Heart right ventricle (tissue), 16 donors: ENCODE measurements at regions not wholly inside any gene's neighbourhood (a gene's known extent, or its start where the extent isn't known, plus 50 kb on each side); places are given as distances from the start of the nearest gene placed in this dataset.

Experiments used
- ATAC-seq, 8 donors: fragments of 200-7000 bp; cut with Tn5 transposase; one replicate each; pipeline ENCODE4 v1.9.1; 2020; ENCODE audit warnings: mild to moderate bottlenecking in 8 of 8, moderate library complexity in 8 of 8, moderate number of reproducible peaks in 1 of 8
- DNase-seq, 2 donors: peaks; one replicate each; pipeline ENCODE4 v3.0.0-alpha.2; 2020
- H3K27ac ChIP-seq, 10 donors: fragments of 200-600 bp; sonication (generic) in 2 of 10; one replicate each; pipeline versions ENCODE4 v1.5.0 to v1.8.0; 2020 to 2022; ENCODE audit warnings: mild to moderate bottlenecking in 3 of 10
- H3K27me3 ChIP-seq, 7 donors: fragments of 200-600 bp; one replicate each; pipeline ENCODE4 v1.8.0; 2021 to 2022; ENCODE audit warnings: mild to moderate bottlenecking in 2 of 7
- H3K36me3 ChIP-seq, 9 donors: fragments of 200-600 bp; sonication (generic) in 1 of 9; one replicate each; pipeline versions ENCODE4 v1.5.0 to v1.8.0; 2020 to 2022; ENCODE audit warnings: mild to moderate bottlenecking in 2 of 9
- H3K4me1 ChIP-seq, 9 donors: fragments of 200-600 bp; sonication (generic) in 1 of 9; one replicate each; pipeline versions ENCODE4 v1.5.0 to v1.8.0; 2020 to 2022; ENCODE audit warnings: mild to moderate bottlenecking in 4 of 9
- H3K4me3 ChIP-seq, 10 donors: fragments of 200-600 bp; sonication (generic) in 2 of 10; one replicate each; pipeline versions ENCODE4 v1.5.0 to v1.8.0; 2020 to 2022; ENCODE audit warnings: mild to moderate bottlenecking in 7 of 10, moderate library complexity in 2 of 10
- H3K9me3 ChIP-seq, 11 donors: fragments of 200-600 bp in 10 of 11; sonication (generic) in 2 of 11; one replicate each; pipeline versions ENCODE4 v1.5.0 to v1.8.0; 2013 to 2022; ENCODE audit warnings: mild to moderate bottlenecking in 2 of 11, control low read depth in 1 of 11, moderate library complexity in 1 of 11
- WGBS, 2 donors: extraction: QIAGEN DNeasy Blood & Tissue Kit; methylation state at CpG; one replicate each; pipeline ENCODE4 v1.1.7; 2013; ENCODE audit warnings: inconsistent platforms in 1 of 2; 5-methylcytosine and 5-hydroxymethylcytosine counted together
- intact Hi-C, 10 donors: fragments of 100-400 bp; cut with DNase I; formaldehyde crosslinking; loops; one replicate each; pipeline versions ENCODE4 v1.11.1 to v1.14.2; 2022
- TF ChIP-seq, protein P1 (sequence below), 9 donors: fragments of 200-600 bp; sonication (generic) in 2 of 9; IDR thresholded peaks; one replicate each; pipeline versions ENCODE4 v1.5.0 to v1.8.0; 2021 to 2022; ENCODE audit warnings: antibody characterized with exemption in 9 of 9, mild to moderate bottlenecking in 5 of 9, moderate library complexity in 1 of 9
- donor health status: Arrhythmogenic right ventricular cardiomyopathy.
- donor health status: ischemic (EF 13 %, LVEDD 7.1; RV severe dilation, severe dysfunction).
- donor health status: healthy with polysubstance abuse.
- donor health status: DM: no; HTN: yes; CAD: no.
- donor health status: DM: no; HTN: no; CAD: no.
- donor health status: ischemic (EF 25% LVEDD 6.9; RV normal size, moderate dysfunction).
- donor health status: ischemic (EF 25% LVEDD 5.7; RV mildly dilated, moderate dysfunction).
- donor health status: healthy.
- donor health status: DM: yes; HTN: yes; CAD: no.
- donor health status: Ischemic cardiomyopathy.
- donor health status: ischemic (EF 35%, LVEDD 5.7; RV mildly dilated, moderate dysfunction).
- donor health status: nonischemic (EF 11% LVEDD 7.7; RV severe dilation, severe dysfunction).
- donor health status: DM: yes; HTN: yes; CAD: no.
- donor health status: PGD.
- donor health status: ischemic (EF 29% LVEDD 5.4; RV normal size, mild dysfunction).
- donor health status: nonischemic (EF 23%, LVEDD 6.1; RV moderate dilation, normal function).

DNA sequence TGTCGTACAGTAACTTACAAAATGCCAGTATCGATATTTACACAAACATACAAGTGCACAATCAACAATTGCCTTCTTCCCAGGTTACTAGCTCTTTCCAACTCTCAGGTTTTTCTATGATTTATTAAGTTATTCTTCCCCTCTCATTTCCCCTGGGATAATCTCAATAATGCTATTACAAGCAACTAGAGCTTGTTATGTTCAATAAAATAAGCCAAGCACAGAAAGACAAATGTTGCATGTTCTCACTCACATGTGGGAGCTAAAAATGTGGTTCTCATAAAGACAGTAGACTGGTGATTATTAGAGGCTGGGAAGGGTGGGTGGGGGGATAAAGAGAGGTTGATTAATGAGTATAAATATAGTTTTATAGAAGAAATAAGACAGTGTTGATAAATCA, 577.1 kb downstream of the HACE1 start:
- no peak overlapping the region for H3K4me3 ChIP-seq
- H3K36me3 ChIP-seq = no peaks in the 10 kb centered on the region
- 93 to 98% methylated on average over 2 of the region's 2 CpGs for WGBS, 2 donors
- H3K27ac ChIP-seq = no peak overlapping the region
- no peaks in the 10 kb centered on the region for H3K4me1 ChIP-seq
- TF ChIP-seq, protein P1, sequence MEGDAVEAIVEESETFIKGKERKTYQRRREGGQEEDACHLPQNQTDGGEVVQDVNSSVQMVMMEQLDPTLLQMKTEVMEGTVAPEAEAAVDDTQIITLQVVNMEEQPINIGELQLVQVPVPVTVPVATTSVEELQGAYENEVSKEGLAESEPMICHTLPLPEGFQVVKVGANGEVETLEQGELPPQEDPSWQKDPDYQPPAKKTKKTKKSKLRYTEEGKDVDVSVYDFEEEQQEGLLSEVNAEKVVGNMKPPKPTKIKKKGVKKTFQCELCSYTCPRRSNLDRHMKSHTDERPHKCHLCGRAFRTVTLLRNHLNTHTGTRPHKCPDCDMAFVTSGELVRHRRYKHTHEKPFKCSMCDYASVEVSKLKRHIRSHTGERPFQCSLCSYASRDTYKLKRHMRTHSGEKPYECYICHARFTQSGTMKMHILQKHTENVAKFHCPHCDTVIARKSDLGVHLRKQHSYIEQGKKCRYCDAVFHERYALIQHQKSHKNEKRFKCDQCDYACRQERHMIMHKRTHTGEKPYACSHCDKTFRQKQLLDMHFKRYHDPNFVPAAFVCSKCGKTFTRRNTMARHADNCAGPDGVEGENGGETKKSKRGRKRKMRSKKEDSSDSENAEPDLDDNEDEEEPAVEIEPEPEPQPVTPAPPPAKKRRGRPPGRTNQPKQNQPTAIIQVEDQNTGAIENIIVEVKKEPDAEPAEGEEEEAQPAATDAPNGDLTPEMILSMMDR (IDR thresholded peaks at IDR 0.05) = no peak
- no peak for ATAC-seq
- H3K27me3 ChIP-seq = no peaks in the 10 kb centered on the region
- peaks cover 0 to 11% (median 0%) of the 10 kb centered on the region in 11 donors for H3K9me3 ChIP-seq
- no peak for DNase-seq
- intact Hi-C loops = loop anchor here in 1 of 10 donors (10.0 kb wide), 1 partner anchor 808 kb away; no protein-coding TSS in a partner anchor

- Histone ChIP-seq H3K27ac (no peak overlapping the region), H3K27me3 (no peaks in the 10 kb centered on the region), H3K9me3 (peaks cover 0 to 23% (median 2%) of the 10 kb centered on the region in 11 donors), H3K4me3 (no peak overlapping the region), H3K36me3 (no peaks in the 10 kb centered on the region), H3K4me1 (no peaks in the 10 kb centered on the region)
- no peak for DNase-seq
- TF ChIP-seq, protein P1 (IDR thresholded peaks at IDR 0.05) = no peak
- intact Hi-C loops = loop anchor here in 1 of 10 donors (10.0 kb wide), 1 partner anchor 807 kb away; no protein-coding TSS in a partner anchor
- no peak for ATAC-seq
- 82 to 90% methylated on average over 3 of the region's 3 CpGs for WGBS, 2 donors
Observed at GRCh38 chr6:104281370-104281769, 578.3 kb downstream of the HACE1 start.

- H3K27ac ChIP-seq = no peak overlapping the region
- no peaks in the 10 kb centered on the region for H3K27me3 ChIP-seq
- no peaks in the 10 kb centered on the region for H3K9me3 ChIP-seq
- ATAC-seq (no peak), DNase-seq (no peak)
- intact Hi-C loops = no loop called here
- H3K36me3 ChIP-seq = no peaks in the 10 kb centered on the region
- no peaks in the 10 kb centered on the region for H3K4me1 ChIP-seq
- 51 to 57% methylated on average over 1 of the region's 1 CpG for WGBS, 2 donors
- TF ChIP-seq, protein P1 (IDR thresholded peaks at IDR 0.05) = no peak
- H3K4me3 ChIP-seq = no peak overlapping the region
Observed at GRCh38 chr6:104268389-104268788, 591.3 kb downstream of the HACE1 start.

- Histone ChIP-seq H3K9me3 (no peaks in the 10 kb centered on the region), H3K27me3 (no peaks in the 10 kb centered on the region), H3K4me3 (no peak overlapping the region), H3K36me3 (no peaks in the 10 kb centered on the region), H3K4me1 (no peaks in the 10 kb centered on the region), H3K27ac (no peak overlapping the region)
- ATAC-seq (no peak), DNase-seq (no peak)
- TF ChIP-seq, protein P1 (IDR thresholded peaks at IDR 0.05) = no peak
- intact Hi-C loops = no loop called here
- 64 to 75% methylated on average over 2 of the region's 2 CpGs for WGBS, 2 donors
Observed at GRCh38 chr6:104266922-104267321, 592.8 kb downstream of the HACE1 start.
